Activated CD8-positive, alpha-beta T cell treated with anti-CD3 and anti-CD28 coated beads for 36 hours (primary cell): ENCODE measurements at regions not wholly inside any gene's neighbourhood (a gene's known extent, or its start where the extent isn't known, plus 50 kb on each side); places are given as distances from the start of the nearest gene placed in this dataset.

ENCODE experiments used
- ATAC-seq: fragments of 200-7000 bp; cut with Tn5 transposase; one replicate; pipeline ENCODE4 v1.10.0; 2021; ENCODE audit warnings: mild to moderate bottlenecking, moderate library complexity
- CTCF ChIA-PET: fragments of 350-600 bp; sonication (Branson Sonifier 250); formaldehyde crosslinking; loops from one replicate; lab custom pipeline; 2021; ENCODE audit warnings: antibody characterized with exemption; lab: Charles Lee
- POLR2A ChIA-PET: fragments of 350-600 bp; sonication (Branson Sonifier 250); formaldehyde crosslinking; loops from one replicate; lab custom pipeline; 2021; ENCODE audit warnings: antibody characterized with exemption; lab: Charles Lee
- DNase-seq: peaks from one replicate; pipeline ENCODE4 v3.0.0-alpha.2; 2020
- H3K27ac Mint-ChIP-seq: one replicate; pipeline ENCODE4 v1.8.0; 2021; ENCODE audit warnings: mild to moderate bottlenecking, mixed read lengths
- H3K27me3 Mint-ChIP-seq: one replicate; pipeline ENCODE4 v1.8.0; 2021; ENCODE audit warnings: mixed read lengths
- H3K36me3 Mint-ChIP-seq: one replicate; pipeline ENCODE4 v1.8.0; 2021; ENCODE audit warnings: low read depth, mixed read lengths
- H3K4me1 Mint-ChIP-seq: one replicate; pipeline ENCODE4 v1.8.0; 2021; ENCODE audit warnings: low read depth, mixed read lengths
- H3K4me3 Mint-ChIP-seq: one replicate; pipeline ENCODE4 v1.8.0; 2021; ENCODE audit warnings: mild to moderate bottlenecking, moderate library complexity, mixed read lengths
- H3K9me3 Mint-ChIP-seq: one replicate; pipeline ENCODE4 v1.8.0; 2021; ENCODE audit warnings: mixed read lengths
- CTCF ChIP-seq: fragments of 200-600 bp; IDR thresholded peaks from one replicate; pipeline ENCODE4 v1.8.0; 2022; ENCODE audit warnings: antibody characterized with exemption, mild to moderate bottlenecking
- intact Hi-C: fragments of 100-400 bp; cut with micrococcal nuclease; formaldehyde crosslinking; loops from one replicate; pipeline ENCODE4 v1.10.0; 2022

GRCh38 chr5:2038321-2039179 is 155.8 kb upstream of the IRX4 start:
- Mint-ChIP-seq H3K27me3 (peaks cover 19% of the 10 kb centered on the region), H3K4me1 (no peaks in the 10 kb centered on the region), H3K27ac (no peak overlapping the region), H3K4me3 (peak overlapping the region; percentile 50), H3K36me3 (no peaks in the 10 kb centered on the region), H3K9me3 (no peaks in the 10 kb centered on the region)
- ATAC-seq (peak; percentile 95), DNase-seq (peak; percentile 71)
- TF ChIP-seq CTCF = peak; percentile 100
- ChIA-PET POLR2A (no interaction called here), CTCF (interaction anchor here (0.9 to 1.2 kb wide), 5 partner anchors 11 to 303 kb away, joined by 3 to 4 read pairs (median 3); no protein-coding TSS in a partner anchor)
- intact Hi-C loops = no loop called here

DNA sequence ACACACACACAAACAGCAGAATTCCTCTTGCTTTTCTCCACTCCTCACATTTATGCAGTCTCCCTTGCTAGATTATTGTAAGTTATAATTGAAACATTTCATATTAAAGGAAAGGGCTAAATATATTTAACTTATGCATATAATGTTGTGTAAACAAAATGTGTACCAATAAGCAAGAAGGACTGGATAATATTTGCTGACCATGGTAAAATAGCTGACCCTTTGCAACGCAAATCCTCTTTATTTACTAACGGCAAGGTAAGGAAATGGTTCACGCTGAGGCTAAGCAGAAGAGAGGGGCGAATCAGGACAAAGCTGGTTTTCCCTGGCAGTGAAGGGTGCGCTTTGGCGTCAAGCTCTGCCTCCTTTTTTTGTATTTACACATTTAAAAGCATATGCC is 154.2 kb upstream of the IRX4 start:
- Mint-ChIP-seq H3K9me3 (peaks cover 1% of the 10 kb centered on the region), H3K27ac (no peak overlapping the region), H3K27me3 (peaks cover 32% of the 10 kb centered on the region), H3K36me3 (no peaks in the 10 kb centered on the region), H3K4me3 (no peak overlapping the region), H3K4me1 (no peaks in the 10 kb centered on the region)
- ChIA-PET CTCF (interaction anchor here (1.0 to 1.2 kb wide), 2 partner anchors 274 to 298 kb away, joined by 3 to 4 read pairs; no protein-coding TSS in a partner anchor), POLR2A (interaction anchor here (0.5 kb wide), 1 partner anchor 384 kb away, joined by 3 read pairs; no protein-coding TSS in a partner anchor)
- no peak for TF ChIP-seq CTCF
- ATAC-seq (no peak), DNase-seq (no peak)
- intact Hi-C loops = no loop called here

DNA sequence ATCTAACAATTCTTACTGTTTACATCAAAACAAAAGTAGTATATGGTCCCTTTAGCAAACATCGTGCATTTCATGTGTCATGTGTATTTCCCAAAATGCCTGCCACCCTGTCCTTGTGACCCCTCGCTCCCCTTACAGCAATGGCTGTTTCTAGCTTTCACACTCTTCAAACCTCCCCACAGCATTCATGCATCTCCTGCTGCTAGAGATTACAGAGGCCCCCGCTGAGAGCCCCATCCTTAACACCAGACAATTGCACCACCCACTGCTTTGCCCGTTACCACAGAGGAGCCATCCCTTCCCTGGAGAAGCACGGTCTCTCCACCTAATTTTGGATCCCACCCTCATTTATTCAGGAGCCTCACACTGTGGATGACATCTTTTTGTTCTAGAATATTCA is 149.7 kb upstream of the IRX4 start:
- ChIA-PET CTCF (no interaction called here), POLR2A (no interaction called here)
- ATAC-seq = no peak
- Mint-ChIP-seq H3K27ac (no peak overlapping the region), H3K27me3 (peaks cover 39% of the 10 kb centered on the region), H3K36me3 (no peaks in the 10 kb centered on the region), H3K4me1 (no peaks in the 10 kb centered on the region), H3K9me3 (peaks cover 3% of the 10 kb centered on the region), H3K4me3 (no peak overlapping the region)
- intact Hi-C loops = no loop called here
- no peak for DNase-seq
- TF ChIP-seq CTCF = no peak

GRCh38 chr5:2031581-2031980 is 148.9 kb upstream of the IRX4 start:
- no peak for TF ChIP-seq CTCF
- no peaks in the 10 kb centered on the region for H3K4me1 Mint-ChIP-seq
- DNase-seq (no peak), ATAC-seq (no peak)
- CTCF ChIA-PET = no interaction called here
- peaks cover 3% of the 10 kb centered on the region for H3K9me3 Mint-ChIP-seq
- peaks cover 36% of the 10 kb centered on the region for H3K27me3 Mint-ChIP-seq
- POLR2A ChIA-PET = no interaction called here
- intact Hi-C loops = no loop called here
- no peaks in the 10 kb centered on the region for H3K36me3 Mint-ChIP-seq
- no peak overlapping the region for H3K4me3 Mint-ChIP-seq
- H3K27ac Mint-ChIP-seq = no peak overlapping the region

GRCh38 chr5:2030131-2030530 is 147.4 kb upstream of the IRX4 start:
- Mint-ChIP-seq H3K4me3 (no peak overlapping the region), H3K36me3 (no peaks in the 10 kb centered on the region), H3K27ac (no peak overlapping the region), H3K4me1 (no peaks in the 10 kb centered on the region), H3K27me3 (peaks cover 36% of the 10 kb centered on the region), H3K9me3 (peaks cover 3% of the 10 kb centered on the region)
- TF ChIP-seq CTCF = no peak
- ChIA-PET POLR2A (no interaction called here), CTCF (no interaction called here)
- intact Hi-C loops = no loop called here
- no peak for ATAC-seq
- no peak for DNase-seq
